RWPE2 (cell line): ENCODE measurements at regions not wholly inside any gene's neighbourhood (a gene's known extent, or its start where the extent isn't known, plus 50 kb on each side); places are given as distances from the start of the nearest gene placed in this dataset.

ENCODE experiments used
- ATAC-seq: fragments of 200-7000 bp; cut with Tn5 transposase; 3 replicates; pipeline ENCODE4 v1.9.1; 2021; ENCODE audit warnings: low read depth
- DNase-seq: peaks from one replicate; pipeline ENCODE4 v3.0.0-alpha.2; 2020; ENCODE audit warnings: low spot score
- H3K27ac ChIP-seq: fragments of 450-650 bp; 2 replicates; pipeline ENCODE4 v1.5.1; 2017; ENCODE audit warnings: mild to moderate bottlenecking; ENCODE audit not compliant: poor library complexity, severe bottlenecking
- H3K27me3 ChIP-seq: fragments of 250-450 bp; sonication (Bioruptor Pico); 2 replicates; pipeline ENCODE4 v1.5.1; 2021; ENCODE audit warnings: mild to moderate bottlenecking, moderate library complexity; ENCODE audit not compliant: insufficient read depth, poor library complexity, severe bottlenecking
- H3K36me3 ChIP-seq: fragments of 250-450 bp; sonication (Bioruptor Pico); 2 replicates; pipeline ENCODE4 v1.5.1; 2020; ENCODE audit warnings: low read depth, mild to moderate bottlenecking, moderate library complexity
- H3K4me1 ChIP-seq: fragments of 250-450 bp; sonication (Bioruptor Pico); 2 replicates; pipeline ENCODE4 v1.5.1; 2021; ENCODE audit warnings: mild to moderate bottlenecking, moderate library complexity; ENCODE audit not compliant: insufficient read depth, poor library complexity, severe bottlenecking
- H3K4me3 ChIP-seq: fragments of 250-450 bp; sonication (Bioruptor Pico); 2 replicates; pipeline ENCODE4 v1.5.1; 2021; ENCODE audit warnings: mild to moderate bottlenecking, moderate library complexity; ENCODE audit not compliant: severe bottlenecking
- H3K9me3 ChIP-seq: fragments of 250-450 bp; sonication (Bioruptor Pico); 2 replicates; pipeline ENCODE4 v1.5.1; 2021; ENCODE audit warnings: mild to moderate bottlenecking, moderate library complexity; ENCODE audit not compliant: severe bottlenecking
- CTCF ChIP-seq: fragments of 450-650 bp; IDR thresholded peaks from one replicate; pipeline ENCODE4 v1.5.1; 2017; ENCODE audit warnings: mild to moderate bottlenecking, moderate library complexity; ENCODE audit not compliant: poor library complexity, severe bottlenecking

- TF ChIP-seq CTCF: no peak
- H3K36me3 ChIP-seq: peaks cover 19% of the 10 kb centered on the region
- H3K27ac ChIP-seq: no peak overlapping the region
- no peaks in the 10 kb centered on the region for H3K9me3 ChIP-seq
- H3K4me1 ChIP-seq: no peaks in the 10 kb centered on the region
- no peak for DNase-seq
- no peak overlapping the region for H3K4me3 ChIP-seq
- H3K27me3 ChIP-seq: no peaks in the 10 kb centered on the region
- no peak for ATAC-seq
These were observed 398.8 kb upstream of the RGS6 start for GRCh38 chr14:71533390-71533789.

DNA sequence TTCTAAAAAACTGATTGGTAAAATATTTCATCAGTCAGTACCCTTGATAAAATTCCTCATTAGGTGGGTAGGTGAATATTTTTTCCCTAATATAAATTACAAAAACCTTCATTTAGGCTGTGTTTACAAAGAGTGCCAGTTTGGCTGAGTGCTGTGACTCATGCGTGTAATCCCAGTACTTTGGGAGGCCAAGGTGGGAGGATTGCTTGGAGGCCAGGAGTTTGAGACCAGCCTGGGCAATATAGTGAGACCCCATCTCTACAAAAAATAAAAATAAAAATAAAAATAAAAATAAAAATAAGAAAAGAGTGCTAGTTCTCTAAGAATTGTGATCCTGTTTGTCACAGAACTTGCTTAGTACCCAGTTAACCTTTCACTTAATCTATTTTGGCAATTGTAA, 398.4 kb upstream of the RGS6 start:
- Histone ChIP-seq H3K4me1 (peaks cover 1% of the 10 kb centered on the region), H3K27me3 (no peaks in the 10 kb centered on the region), H3K36me3 (peaks cover 19% of the 10 kb centered on the region), H3K9me3 (no peaks in the 10 kb centered on the region), H3K4me3 (no peak overlapping the region), H3K27ac (no peak overlapping the region)
- ATAC-seq (no peak), DNase-seq (no peak)
- no peak for TF ChIP-seq CTCF

GRCh38 chr14:71534506-71534905, 397.7 kb upstream of the RGS6 start:
- Histone ChIP-seq H3K9me3 (no peaks in the 10 kb centered on the region), H3K36me3 (peaks cover 14% of the 10 kb centered on the region), H3K27ac (no peak overlapping the region), H3K4me3 (no peak overlapping the region), H3K4me1 (peaks cover 7% of the 10 kb centered on the region), H3K27me3 (no peaks in the 10 kb centered on the region)
- no peak for TF ChIP-seq CTCF
- ATAC-seq: no peak
- no peak for DNase-seq

DNA sequence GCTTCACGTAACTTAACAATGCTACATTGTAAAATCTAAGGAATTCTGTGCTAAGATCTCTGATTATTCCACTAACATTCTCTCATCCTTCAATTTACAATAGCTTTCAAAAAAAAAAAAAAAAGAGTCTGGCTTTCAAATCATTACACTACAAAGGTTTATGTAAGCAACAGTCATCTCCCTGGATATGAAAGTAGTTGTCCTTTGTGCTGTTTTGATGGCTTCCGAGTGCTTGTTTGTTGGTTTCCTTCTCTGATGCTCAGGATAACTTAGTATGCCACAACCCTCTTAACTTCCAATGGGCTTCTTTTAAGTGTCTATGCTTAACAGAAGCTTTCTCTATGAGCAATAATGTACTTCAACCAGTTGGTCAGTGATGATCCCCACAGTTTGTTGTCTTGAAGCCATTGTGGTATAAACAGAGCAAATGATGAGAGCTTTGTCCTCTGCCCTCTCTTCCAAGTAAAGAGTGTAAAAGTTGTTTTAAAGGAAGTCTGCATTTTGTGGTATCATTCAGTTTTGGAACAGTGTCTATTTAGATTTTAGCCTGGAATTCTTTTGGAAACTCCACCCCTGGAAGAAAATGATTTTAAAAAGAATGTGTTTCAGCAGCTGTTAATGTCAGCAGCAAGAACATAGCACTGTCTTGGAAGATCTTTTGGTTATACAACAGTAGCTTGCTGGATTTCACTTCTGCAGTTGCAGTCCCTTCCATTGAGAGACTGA, 396.1 kb upstream of the RGS6 start:
- ATAC-seq (no peak), DNase-seq (no peak)
- Histone ChIP-seq H3K27ac (no peak overlapping the region), H3K27me3 (no peaks in the 10 kb centered on the region), H3K36me3 (0 out of 2 replicates have a peak, but pooled peaks cover 3% of the 10 kb centered on the region), H3K4me3 (no peak overlapping the region), H3K9me3 (no peaks in the 10 kb centered on the region), H3K4me1 (peaks cover 7% of the 10 kb centered on the region)
- TF ChIP-seq CTCF: no peak

GRCh38 chr14:71536927-71537772, 395.1 kb upstream of the RGS6 start:
- H3K4me3 ChIP-seq: no peak overlapping the region
- no peaks in the 10 kb centered on the region for H3K27me3 ChIP-seq
- H3K27ac ChIP-seq: no peak overlapping the region
- ATAC-seq (no peak), DNase-seq (no peak)
- no peaks in the 10 kb centered on the region for H3K9me3 ChIP-seq
- 0 out of 2 replicates have a peak, but pooled peaks cover 3% of the 10 kb centered on the region for H3K36me3 ChIP-seq
- no peak for TF ChIP-seq CTCF
- peaks cover 7% of the 10 kb centered on the region for H3K4me1 ChIP-seq
